Epithelial cell of esophagus (primary cell): ENCODE measurements at regions not wholly inside any gene's neighbourhood (a gene's known extent, or its start where the extent isn't known, plus 50 kb on each side); places are given as distances from the start of the nearest gene placed in this dataset.

Experiments
- DNase-seq: peaks from one replicate; pipeline ENCODE4 v3.0.0; 2010; ENCODE audit warnings: low read depth
- H3K4me3 ChIP-seq: 2 replicates; pipeline ENCODE4 v1.5.1; 2011; ENCODE audit warnings: mild to moderate bottlenecking, low read length, control low read depth
- CTCF ChIP-seq: IDR thresholded peaks from 2 replicates; pipeline ENCODE4 v1.5.1; 2011; ENCODE audit warnings: low read depth, mild to moderate bottlenecking, low read length, control low read depth, inconsistent platforms; ENCODE audit not compliant: insufficient read depth; ENCODE audit errors: missing control alignments

- H3K4me3 ChIP-seq: no peak overlapping the region
- TF ChIP-seq CTCF: no peak
- no peak for DNase-seq
Observed at GRCh38 chr3:178313716-178314115, 222.5 kb upstream of the KCNMB2 start.

- no peak overlapping the region for H3K4me3 ChIP-seq
- no peak for DNase-seq
- TF ChIP-seq CTCF: no peak
Observed at GRCh38 chr3:178318340-178318739, 217.9 kb upstream of the KCNMB2 start.

GRCh38 chr3:178318941-178319816, 217.1 kb upstream of the KCNMB2 start:
- no peak for DNase-seq
- H3K4me3 ChIP-seq: no peak overlapping the region
- TF ChIP-seq CTCF: no peak

- DNase-seq: peak; percentile 70
- H3K4me3 ChIP-seq: no peak overlapping the region
- no peak for TF ChIP-seq CTCF
Observed at GRCh38 chr3:178320456-178321351, 215.5 kb upstream of the KCNMB2 start.

- no peak for TF ChIP-seq CTCF
- no peak overlapping the region for H3K4me3 ChIP-seq
- no peak for DNase-seq
Observed at GRCh38 chr3:178324356-178324755, 211.9 kb upstream of the KCNMB2 start.

- peak; percentile 29 for TF ChIP-seq CTCF
- H3K4me3 ChIP-seq: no peak overlapping the region
- DNase-seq: peak; percentile 27
Observed at GRCh38 chr3:178325330-178325729, 210.9 kb upstream of the KCNMB2 start.
